MM.1S (cell line): ENCODE measurements at regions not wholly inside any gene's neighbourhood (a gene's known extent, or its start where the extent isn't known, plus 50 kb on each side); places are given as distances from the start of the nearest gene placed in this dataset.
A peak's percentile ranks its signal among the peaks of the same experiment; 100 is the strongest.
"Not testable (repeated sequence)": the region's sequence is repeated elsewhere in the genome, so short reads cannot be mapped to it uniquely, and the experiment has no call there.

ENCODE experiments used
- DNase-seq: peaks from one replicate; pipeline ENCODE4 v3.0.0-alpha.2; 2015
- H2AFZ ChIP-seq: fragments of 300-600 bp; sonication (generic); 2 replicates; pipeline ENCODE4 v1.6.0; 2016; ENCODE audit warnings: antibody characterized with exemption, low read length
- H3F3A ChIP-seq: fragments of 300-600 bp; sonication (generic); 2 replicates; pipeline ENCODE4 v1.6.1; 2016; ENCODE audit warnings: mild to moderate bottlenecking, antibody characterized with exemption, low read length, moderate library complexity, mixed read lengths; ENCODE audit not compliant: insufficient read depth
- H3K27ac ChIP-seq: fragments of 300-600 bp; sonication (generic); 2 replicates; pipeline ENCODE4 v1.5.1; 2016; ENCODE audit warnings: mild to moderate bottlenecking, low read length
- H3K27me3 ChIP-seq: fragments of 300-600 bp; sonication (generic); replicated peaks from 2 replicates; pipeline ENCODE4 v1.6.0; 2016; ENCODE audit warnings: low read length; ENCODE audit not compliant: insufficient read depth
- H3K36me3 ChIP-seq: fragments of 300-600 bp; sonication (generic); replicated peaks from 2 replicates; pipeline ENCODE4 v1.6.1; 2016; ENCODE audit warnings: mild to moderate bottlenecking, low read length, mixed read lengths; ENCODE audit not compliant: insufficient read depth
- H3K4me1 ChIP-seq: fragments of 300-600 bp; sonication (generic); 2 replicates; pipeline ENCODE4 v1.6.1; 2016; ENCODE audit warnings: low read length, mixed read lengths
- H3K4me2 ChIP-seq: fragments of 300-600 bp; sonication (generic); 2 replicates; pipeline ENCODE4 v1.6.0; 2016; ENCODE audit warnings: low read depth, low read length
- H3K4me3 ChIP-seq: fragments of 300-600 bp; sonication (generic); 2 replicates; pipeline ENCODE4 v1.5.1; 2016; ENCODE audit warnings: low read length, mixed read lengths
- H3K79me2 ChIP-seq: fragments of 300-600 bp; sonication (generic); 2 replicates; pipeline ENCODE4 v1.6.1; 2016; ENCODE audit warnings: mixed run types, low read length, mixed read lengths
- H3K9ac ChIP-seq: fragments of 300-600 bp; sonication (generic); 2 replicates; pipeline ENCODE4 v1.6.1; 2016; ENCODE audit warnings: low read length, mixed read lengths
- H3K9me2 ChIP-seq: fragments of 300-600 bp; sonication (generic); replicated peaks from 2 replicates; pipeline ENCODE4 v1.6.1; 2016; ENCODE audit warnings: mild to moderate bottlenecking, low read length, mixed read lengths; ENCODE audit not compliant: insufficient read depth
- H3K9me3 ChIP-seq: fragments of 300-600 bp; sonication (generic); replicated peaks from 2 replicates; pipeline ENCODE4 v1.6.1; 2016; ENCODE audit warnings: mild to moderate bottlenecking, low read length, mixed read lengths; ENCODE audit not compliant: insufficient read depth
- H4K20me1 ChIP-seq: fragments of 300-600 bp; sonication (generic); 2 replicates; pipeline ENCODE4 v1.6.1; 2016; ENCODE audit warnings: mild to moderate bottlenecking, low read length, moderate library complexity, mixed read lengths; ENCODE audit not compliant: insufficient read depth

GRCh38 chr1:146393796-146394195 lies 165.0 kb upstream of the NOTCH2NLA start:
- not testable (repeated sequence) for H2AFZ ChIP-seq, H3K27me3 ChIP-seq, H3K9me2 ChIP-seq, H3K36me3 ChIP-seq, H3F3A ChIP-seq, DNase-seq, H3K79me2 ChIP-seq, H3K4me1 ChIP-seq, H3K4me3 ChIP-seq, H3K27ac ChIP-seq, H4K20me1 ChIP-seq, H3K9me3 ChIP-seq, H3K4me2 ChIP-seq, H3K9ac ChIP-seq

DNA sequence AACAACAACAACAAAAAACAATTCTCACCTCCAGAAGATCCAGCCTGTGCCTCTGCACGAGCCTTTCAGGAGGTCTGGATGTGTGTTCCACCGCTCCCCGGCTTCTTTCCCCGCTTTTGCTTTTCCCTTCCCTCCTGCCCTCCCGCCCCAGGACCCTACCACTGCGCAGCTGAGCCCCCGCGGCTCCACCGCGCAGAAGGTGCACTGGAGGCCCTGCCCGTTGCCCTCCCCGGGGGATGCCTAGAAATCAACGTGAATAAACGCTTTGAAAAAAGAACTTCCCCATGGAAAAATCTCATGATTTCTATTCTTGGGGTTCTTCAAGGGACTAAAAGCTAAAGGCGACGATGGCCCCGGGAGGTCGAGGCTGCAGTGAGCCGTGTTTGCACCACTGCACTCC lies 164.3 kb upstream of the NOTCH2NLA start:
- H3K9me2 ChIP-seq, H3K79me2 ChIP-seq, H2AFZ ChIP-seq, H4K20me1 ChIP-seq, H3F3A ChIP-seq, H3K4me3 ChIP-seq, H3K27me3 ChIP-seq, DNase-seq, H3K27ac ChIP-seq, H3K36me3 ChIP-seq, H3K9me3 ChIP-seq, H3K4me2 ChIP-seq, H3K9ac ChIP-seq, H3K4me1 ChIP-seq: not testable (repeated sequence)

GRCh38 chr1:146389178-146389577 lies 160.4 kb upstream of the NOTCH2NLA start:
- not testable (repeated sequence) for H2AFZ ChIP-seq, H3K27me3 ChIP-seq, H3K9me2 ChIP-seq, H3K27ac ChIP-seq, H3K4me1 ChIP-seq, H3K36me3 ChIP-seq, H3K4me2 ChIP-seq, H3K4me3 ChIP-seq, H3K9ac ChIP-seq, H3F3A ChIP-seq, DNase-seq, H3K79me2 ChIP-seq, H4K20me1 ChIP-seq, H3K9me3 ChIP-seq

GRCh38 chr1:146387750-146388469 lies 159.1 kb upstream of the NOTCH2NLA start:
- peak; percentile 56 for DNase-seq
- not testable (repeated sequence) for H2AFZ ChIP-seq, H3F3A ChIP-seq, H3K36me3 ChIP-seq, H3K4me3 ChIP-seq, H3K9me2 ChIP-seq, H3K4me1 ChIP-seq, H4K20me1 ChIP-seq, H3K27me3 ChIP-seq, H3K79me2 ChIP-seq, H3K9me3 ChIP-seq
- H3K27ac ChIP-seq, result peak overlapping the region; percentile 89
- H3K9ac ChIP-seq, result peak overlapping the region; percentile 53
- H3K4me2 ChIP-seq, result peak overlapping the region; percentile 70

DNA sequence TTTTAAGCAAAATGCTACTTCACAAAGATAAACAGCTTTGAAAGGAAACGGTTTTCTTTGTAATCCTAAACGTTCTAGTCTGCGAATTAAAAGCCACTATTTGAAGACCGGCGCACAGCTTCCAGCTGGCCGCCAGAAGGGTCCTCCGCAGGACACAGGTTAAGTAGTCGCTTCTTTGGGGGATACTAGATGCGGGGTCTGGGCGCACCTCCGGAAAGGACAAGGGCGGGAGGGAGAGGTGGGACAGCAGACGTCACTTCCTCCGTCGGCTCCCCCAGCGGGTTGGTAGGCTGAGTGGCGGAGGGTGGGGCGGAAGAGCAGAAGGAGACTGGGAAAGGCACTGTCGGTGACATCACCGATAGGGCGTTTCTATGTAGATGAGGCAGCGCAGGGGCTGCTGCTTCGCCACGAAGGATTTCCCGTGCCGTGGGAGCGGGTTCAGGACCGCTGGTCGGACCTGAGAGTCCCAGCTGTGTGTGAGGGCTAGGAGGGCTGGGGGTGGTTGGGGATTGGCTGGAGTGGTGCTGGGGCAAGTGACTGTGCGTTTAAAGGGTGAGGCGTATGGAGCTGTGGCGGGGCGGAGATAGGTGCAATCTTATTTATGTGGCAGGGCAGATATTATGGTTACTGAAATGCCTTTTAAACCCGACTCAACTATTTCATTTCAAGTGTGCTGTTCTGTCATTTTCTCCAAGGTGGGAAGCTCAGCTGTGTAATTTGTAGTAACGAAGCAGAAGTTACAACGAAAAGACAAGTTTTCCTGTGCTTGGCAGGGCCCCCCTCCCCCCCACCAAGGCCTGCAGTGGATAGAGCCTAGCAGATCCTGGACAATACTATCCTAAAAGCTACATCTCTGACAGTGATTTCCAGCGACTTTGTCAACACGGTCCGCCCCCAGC lies 158.3 kb upstream of the NOTCH2NLA start:
- H3K9me3 ChIP-seq, H3K36me3 ChIP-seq, H3K4me1 ChIP-seq, H2AFZ ChIP-seq, H3K79me2 ChIP-seq, H3K27me3 ChIP-seq, H4K20me1 ChIP-seq, H3K9me2 ChIP-seq, H3F3A ChIP-seq: not testable (repeated sequence)
- peak overlapping the region; percentile 57; the same call in 1 of the 2 replicates for H3K4me3 ChIP-seq
- H3K27ac ChIP-seq, result peak overlapping the region; percentile 89
- peak overlapping the region; percentile 81 for H3K9ac ChIP-seq
- peak; percentile 80 for DNase-seq
- H3K4me2 ChIP-seq, result peak overlapping the region; percentile 61

DNA sequence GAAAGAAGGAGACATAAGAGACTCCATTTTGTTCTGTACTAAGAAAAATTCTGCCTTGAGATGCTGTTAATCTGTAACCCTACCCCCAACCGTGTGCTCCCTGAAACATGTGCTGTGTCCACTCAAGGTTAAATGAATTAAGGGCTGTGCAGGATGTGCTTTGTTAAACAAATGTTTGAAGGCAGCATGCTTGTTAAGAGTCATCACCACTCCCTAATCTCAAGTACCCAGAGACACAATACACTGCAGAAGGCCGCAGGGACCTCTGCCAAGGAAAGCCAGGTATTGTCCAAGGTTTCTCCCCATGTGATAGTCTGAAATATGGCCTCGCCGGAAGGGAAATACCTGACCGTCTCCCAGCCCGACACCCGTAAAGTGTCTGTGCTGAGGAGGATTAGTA lies 152.4 kb upstream of the NOTCH2NLA start:
- H3K4me2 ChIP-seq, H3K27ac ChIP-seq, H3K9ac ChIP-seq, H3K4me1 ChIP-seq, H2AFZ ChIP-seq, H3K9me3 ChIP-seq, H3K9me2 ChIP-seq, H3K27me3 ChIP-seq, H3K4me3 ChIP-seq, H3F3A ChIP-seq, H3K79me2 ChIP-seq, H3K36me3 ChIP-seq, H4K20me1 ChIP-seq, DNase-seq: not testable (repeated sequence)

- H2AFZ ChIP-seq, H3K9me3 ChIP-seq, H3K36me3 ChIP-seq, H4K20me1 ChIP-seq, H3K9me2 ChIP-seq, H3K4me1 ChIP-seq, H3F3A ChIP-seq, H3K27me3 ChIP-seq, H3K79me2 ChIP-seq: not testable (repeated sequence)
- Histone ChIP-seq H3K4me3 (peak overlapping the region; percentile 37; the same call in 1 of the 2 replicates), H3K4me2 (peak overlapping the region; percentile 57; the same call in 1 of the 2 replicates), H3K27ac (peak overlapping the region; percentile 87; the same call in 1 of the 2 replicates), H3K9ac (peak overlapping the region; percentile 67; the same call in 1 of the 2 replicates)
- DNase-seq, result peak; percentile 99
These were observed 148.1 kb upstream of the NOTCH2NLA start for GRCh38 chr1:146376708-146377496.
